GM12878 (cell line): ENCODE measurements at regions not wholly inside any gene's neighbourhood (a gene's known extent, or its start where the extent isn't known, plus 50 kb on each side); places are given as distances from the start of the nearest gene placed in this dataset.

ENCODE experiments used
- ATF7 ChIP-seq: fragments of 450-650 bp; IDR thresholded peaks from 2 replicates; pipeline ENCODE4 v1.6.1; 2016; ENCODE audit warnings: low read depth, mild to moderate bottlenecking
- CHD2 ChIP-seq: IDR thresholded peaks from 2 replicates; pipeline ENCODE4 v1.6.1; 2011; ENCODE audit warnings: low read depth, low read length, improper control_type of control experiment, borderline replicate concordance
- CREM ChIP-seq: IDR thresholded peaks from 2 replicates; pipeline ENCODE4 v1.6.1; 2014; ENCODE audit warnings: antibody characterized with exemption, low read depth
- NR2C2 ChIP-seq: IDR thresholded peaks from 2 replicates; pipeline ENCODE4 v1.6.1; 2011; ENCODE audit warnings: borderline replicate concordance, low read depth; ENCODE audit not compliant: control insufficient read depth, insufficient read length
- NRF1 ChIP-seq: conservative IDR thresholded peaks from 2 replicates; pipeline ENCODE4 v1.6.1; 2011; ENCODE audit warnings: mild to moderate bottlenecking, low read depth, low read length, improper control_type of control experiment
- RAD21 ChIP-seq: IDR thresholded peaks from 2 replicates; pipeline ENCODE4 v1.6.1; 2011; ENCODE audit warnings: mild to moderate bottlenecking, low read depth, low read length, moderate library complexity; ENCODE audit not compliant: insufficient read depth
- SP1 ChIP-seq: IDR thresholded peaks from one replicate; pipeline ENCODE4 v1.6.1; 2011; ENCODE audit warnings: low read depth, low read length
- SUPT20H ChIP-seq: IDR thresholded peaks from 2 replicates; pipeline ENCODE4 v1.6.1; 2011; ENCODE audit warnings: low read depth, mild to moderate bottlenecking, low read length, moderate library complexity, borderline replicate concordance; ENCODE audit not compliant: control insufficient read depth
- ZBTB33 ChIP-seq: fragments of 450-650 bp; IDR thresholded peaks from 2 replicates; pipeline ENCODE4 v1.6.1; 2017; ENCODE audit warnings: mild to moderate bottlenecking
- ZZZ3 ChIP-seq: IDR thresholded peaks from 2 replicates; pipeline ENCODE4 v1.6.1; 2011; ENCODE audit warnings: low read depth; ENCODE audit not compliant: control insufficient read depth, insufficient read length
- TF ChIP-seq, protein P1 (sequence below): fragments of 450-650 bp; IDR thresholded peaks from 2 replicates; pipeline ENCODE4 v1.6.1; 2016; ENCODE audit warnings: mild to moderate bottlenecking
- TF ChIP-seq, protein P2 (sequence below), 3 experiments: IDR thresholded peaks in 2 of 3; conservative IDR thresholded peaks in 1 of 3; 2 replicates each; pipeline ENCODE4 v1.5.1; 2011; ENCODE audit warnings: low read depth in 3 of 3, low read length in 3 of 3, mild to moderate bottlenecking in 3 of 3, control low read depth in 2 of 3, moderate library complexity in 2 of 3, inconsistent platforms in 1 of 3, mixed read lengths in 1 of 3; ENCODE audit not compliant: control insufficient read depth in 2 of 3, insufficient read depth in 1 of 3; ENCODE audit errors: extremely low read depth in 1 of 3
- TF ChIP-seq, protein P3 (sequence below): IDR thresholded peaks from 2 replicates; pipeline ENCODE4 v1.6.1; 2011; ENCODE audit warnings: low read depth, low read length, improper control_type of control experiment, borderline replicate concordance

DNA sequence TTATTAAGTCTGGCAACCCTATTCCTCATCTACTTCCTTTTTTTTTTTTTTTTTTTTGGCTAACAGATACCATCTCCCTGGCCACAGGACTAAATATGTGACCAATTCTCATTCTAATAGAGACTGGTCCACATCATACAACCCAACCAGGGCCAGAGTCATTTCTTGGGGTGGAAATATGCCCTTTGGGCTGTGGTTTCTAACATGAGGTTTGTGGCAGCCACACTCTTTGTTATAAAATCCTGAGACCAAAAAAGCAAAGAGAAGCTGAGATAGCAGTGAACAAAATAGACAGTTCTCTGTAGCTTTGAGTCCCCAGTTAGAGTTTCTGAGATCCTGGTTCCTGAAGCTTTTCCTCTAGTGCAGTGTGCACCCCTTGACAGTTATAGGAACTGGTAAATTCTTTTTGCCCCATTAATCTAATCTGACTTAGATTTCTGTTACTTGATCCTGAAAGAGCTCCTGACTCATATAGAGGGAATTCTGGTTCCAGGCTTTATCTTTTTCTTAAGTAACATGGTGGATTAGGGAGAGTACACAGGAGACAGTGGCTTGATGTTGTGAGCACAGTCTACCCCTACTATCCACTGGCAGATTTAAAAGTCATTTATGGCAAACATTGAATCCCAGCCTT lies 86.8 kb downstream of the MAIP1 start:
- TF ChIP-seq, protein P1, sequence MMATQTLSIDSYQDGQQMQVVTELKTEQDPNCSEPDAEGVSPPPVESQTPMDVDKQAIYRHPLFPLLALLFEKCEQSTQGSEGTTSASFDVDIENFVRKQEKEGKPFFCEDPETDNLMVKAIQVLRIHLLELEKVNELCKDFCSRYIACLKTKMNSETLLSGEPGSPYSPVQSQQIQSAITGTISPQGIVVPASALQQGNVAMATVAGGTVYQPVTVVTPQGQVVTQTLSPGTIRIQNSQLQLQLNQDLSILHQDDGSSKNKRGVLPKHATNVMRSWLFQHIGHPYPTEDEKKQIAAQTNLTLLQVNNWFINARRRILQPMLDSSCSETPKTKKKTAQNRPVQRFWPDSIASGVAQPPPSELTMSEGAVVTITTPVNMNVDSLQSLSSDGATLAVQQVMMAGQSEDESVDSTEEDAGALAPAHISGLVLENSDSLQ, result no peak
- no peak for TF ChIP-seq RAD21
- TF ChIP-seq SP1, result no peak
- no peak for TF ChIP-seq NRF1
- TF ChIP-seq ZBTB33, result no peak
- TF ChIP-seq, protein P2, sequence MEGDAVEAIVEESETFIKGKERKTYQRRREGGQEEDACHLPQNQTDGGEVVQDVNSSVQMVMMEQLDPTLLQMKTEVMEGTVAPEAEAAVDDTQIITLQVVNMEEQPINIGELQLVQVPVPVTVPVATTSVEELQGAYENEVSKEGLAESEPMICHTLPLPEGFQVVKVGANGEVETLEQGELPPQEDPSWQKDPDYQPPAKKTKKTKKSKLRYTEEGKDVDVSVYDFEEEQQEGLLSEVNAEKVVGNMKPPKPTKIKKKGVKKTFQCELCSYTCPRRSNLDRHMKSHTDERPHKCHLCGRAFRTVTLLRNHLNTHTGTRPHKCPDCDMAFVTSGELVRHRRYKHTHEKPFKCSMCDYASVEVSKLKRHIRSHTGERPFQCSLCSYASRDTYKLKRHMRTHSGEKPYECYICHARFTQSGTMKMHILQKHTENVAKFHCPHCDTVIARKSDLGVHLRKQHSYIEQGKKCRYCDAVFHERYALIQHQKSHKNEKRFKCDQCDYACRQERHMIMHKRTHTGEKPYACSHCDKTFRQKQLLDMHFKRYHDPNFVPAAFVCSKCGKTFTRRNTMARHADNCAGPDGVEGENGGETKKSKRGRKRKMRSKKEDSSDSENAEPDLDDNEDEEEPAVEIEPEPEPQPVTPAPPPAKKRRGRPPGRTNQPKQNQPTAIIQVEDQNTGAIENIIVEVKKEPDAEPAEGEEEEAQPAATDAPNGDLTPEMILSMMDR (IDR thresholded peaks at IDR 0.05 in 2 of 3, conservative IDR thresholded peaks at IDR 0.05 in 1 of 3; ENCODE audit: control insufficient read depth in 2 of 3, extremely low read depth in 1 of 3, insufficient read depth in 1 of 3, low read depth in 3 of 3, low read length in 3 of 3), result no peak
- TF ChIP-seq ATF7, result no peak
- TF ChIP-seq NR2C2, result no peak
- TF ChIP-seq ZZZ3, result no peak
- no peak for TF ChIP-seq CHD2
- TF ChIP-seq, protein P3, sequence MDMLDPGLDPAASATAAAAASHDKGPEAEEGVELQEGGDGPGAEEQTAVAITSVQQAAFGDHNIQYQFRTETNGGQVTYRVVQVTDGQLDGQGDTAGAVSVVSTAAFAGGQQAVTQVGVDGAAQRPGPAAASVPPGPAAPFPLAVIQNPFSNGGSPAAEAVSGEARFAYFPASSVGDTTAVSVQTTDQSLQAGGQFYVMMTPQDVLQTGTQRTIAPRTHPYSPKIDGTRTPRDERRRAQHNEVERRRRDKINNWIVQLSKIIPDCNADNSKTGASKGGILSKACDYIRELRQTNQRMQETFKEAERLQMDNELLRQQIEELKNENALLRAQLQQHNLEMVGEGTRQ, result no peak
- TF ChIP-seq SUPT20H, result no peak
- no peak for TF ChIP-seq CREM
